Activated B cell treated with CpG ODN at 0.5 μM for 24 hours (primary cell): ENCODE measurements at regions not wholly inside any gene's neighbourhood (a gene's known extent, or its start where the extent isn't known, plus 50 kb on each side); places are given as distances from the start of the nearest gene placed in this dataset.

Experiments used
- ATAC-seq: fragments of 200-7000 bp; cut with Tn5 transposase; one replicate; pipeline ENCODE4 v1.10.0; 2021; ENCODE audit warnings: low read depth, mild to moderate bottlenecking, moderate library complexity
- CTCF ChIA-PET: fragments of 350-600 bp; sonication (Branson Sonifier 250); formaldehyde crosslinking; loops from one replicate; lab custom pipeline; 2021; ENCODE audit warnings: antibody characterized with exemption; lab: Charles Lee
- POLR2A ChIA-PET: fragments of 350-600 bp; sonication (Branson Sonifier 250); formaldehyde crosslinking; loops from one replicate; lab custom pipeline; 2021; ENCODE audit warnings: antibody characterized with exemption; lab: Charles Lee
- DNase-seq: peaks from one replicate; pipeline ENCODE4 v3.0.0; 2022
- H3K27ac Mint-ChIP-seq: one replicate; pipeline ENCODE4 v1.8.0; 2020; ENCODE audit warnings: mixed read lengths
- H3K27me3 Mint-ChIP-seq: one replicate; pipeline ENCODE4 v1.8.0; 2021; ENCODE audit warnings: mixed read lengths
- H3K36me3 Mint-ChIP-seq: one replicate; pipeline ENCODE4 v1.8.0; 2021; ENCODE audit warnings: low read depth, mixed read lengths
- H3K4me1 Mint-ChIP-seq: one replicate; pipeline ENCODE4 v1.8.0; 2021; ENCODE audit warnings: mixed read lengths
- H3K4me3 Mint-ChIP-seq: one replicate; pipeline ENCODE4 v1.8.0; 2020; ENCODE audit warnings: mild to moderate bottlenecking, mixed read lengths
- H3K9me3 Mint-ChIP-seq: one replicate; pipeline ENCODE4 v1.8.0; 2020; ENCODE audit warnings: mixed read lengths
- intact Hi-C: fragments of 100-400 bp; cut with micrococcal nuclease; formaldehyde crosslinking; loops from one replicate; pipeline ENCODE4 v1.15.1; 2024
- TF ChIP-seq, protein P1 (sequence below): fragments of 200-600 bp; IDR thresholded peaks from one replicate; pipeline ENCODE4 v1.8.0; 2022; ENCODE audit warnings: antibody characterized with exemption, mild to moderate bottlenecking

DNA sequence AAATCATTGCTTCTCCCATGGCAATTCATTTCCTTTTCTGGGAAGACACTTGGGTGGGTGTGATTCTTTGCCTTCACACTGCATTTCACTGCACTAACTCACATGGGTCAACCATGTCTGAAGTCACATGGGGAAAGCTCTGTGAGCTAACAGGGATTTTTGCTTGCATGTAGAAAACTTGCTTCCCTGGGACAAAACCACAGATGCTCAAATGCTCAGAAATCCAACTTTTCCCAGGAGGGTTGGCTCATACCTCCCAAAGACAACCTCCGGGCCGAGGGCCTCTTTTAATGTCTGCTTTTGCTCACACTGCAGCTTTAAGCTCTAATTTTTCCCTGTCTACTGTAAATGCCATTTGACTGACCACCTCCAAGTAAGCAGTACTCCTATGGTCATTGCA is 1695.2 kb downstream of the STIM2 start:
- TF ChIP-seq, protein P1, sequence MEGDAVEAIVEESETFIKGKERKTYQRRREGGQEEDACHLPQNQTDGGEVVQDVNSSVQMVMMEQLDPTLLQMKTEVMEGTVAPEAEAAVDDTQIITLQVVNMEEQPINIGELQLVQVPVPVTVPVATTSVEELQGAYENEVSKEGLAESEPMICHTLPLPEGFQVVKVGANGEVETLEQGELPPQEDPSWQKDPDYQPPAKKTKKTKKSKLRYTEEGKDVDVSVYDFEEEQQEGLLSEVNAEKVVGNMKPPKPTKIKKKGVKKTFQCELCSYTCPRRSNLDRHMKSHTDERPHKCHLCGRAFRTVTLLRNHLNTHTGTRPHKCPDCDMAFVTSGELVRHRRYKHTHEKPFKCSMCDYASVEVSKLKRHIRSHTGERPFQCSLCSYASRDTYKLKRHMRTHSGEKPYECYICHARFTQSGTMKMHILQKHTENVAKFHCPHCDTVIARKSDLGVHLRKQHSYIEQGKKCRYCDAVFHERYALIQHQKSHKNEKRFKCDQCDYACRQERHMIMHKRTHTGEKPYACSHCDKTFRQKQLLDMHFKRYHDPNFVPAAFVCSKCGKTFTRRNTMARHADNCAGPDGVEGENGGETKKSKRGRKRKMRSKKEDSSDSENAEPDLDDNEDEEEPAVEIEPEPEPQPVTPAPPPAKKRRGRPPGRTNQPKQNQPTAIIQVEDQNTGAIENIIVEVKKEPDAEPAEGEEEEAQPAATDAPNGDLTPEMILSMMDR, result no peak
- Mint-ChIP-seq H3K9me3 (peaks cover 11% of the 10 kb centered on the region), H3K4me3 (no peak overlapping the region), H3K27ac (no peak overlapping the region), H3K27me3 (no peaks in the 10 kb centered on the region), H3K36me3 (no peaks in the 10 kb centered on the region), H3K4me1 (no peaks in the 10 kb centered on the region)
- no peak for DNase-seq
- intact Hi-C loops, result no loop called here
- CTCF ChIA-PET, result no interaction called here
- no peak for ATAC-seq
- POLR2A ChIA-PET, result no interaction called here

DNA sequence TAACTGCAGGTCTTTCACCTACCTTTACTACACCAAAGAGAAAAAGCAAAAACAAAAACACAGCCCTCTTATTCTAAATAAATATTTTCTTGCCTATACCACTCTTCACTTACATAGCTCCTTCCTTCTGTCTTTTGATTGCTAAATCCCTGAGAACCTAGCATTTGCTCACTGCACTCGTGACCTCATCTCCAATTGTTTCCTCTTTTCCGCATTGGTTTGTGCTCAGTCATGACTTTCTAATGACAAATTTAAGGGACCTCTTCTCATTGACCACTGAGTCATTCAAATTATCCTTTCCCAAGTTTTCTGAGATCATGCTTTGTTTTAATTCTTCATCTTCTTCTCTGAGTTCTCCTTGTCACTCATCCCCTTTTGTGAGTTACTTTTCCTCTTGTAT is 1697.1 kb downstream of the STIM2 start:
- Mint-ChIP-seq H3K9me3 (peaks cover 9% of the 10 kb centered on the region), H3K27ac (no peak overlapping the region), H3K27me3 (no peaks in the 10 kb centered on the region), H3K36me3 (no peaks in the 10 kb centered on the region), H3K4me3 (no peak overlapping the region), H3K4me1 (no peaks in the 10 kb centered on the region)
- intact Hi-C loops, result no loop called here
- TF ChIP-seq, protein P1, result no peak
- POLR2A ChIA-PET, result no interaction called here
- CTCF ChIA-PET, result no interaction called here
- no peak for DNase-seq
- ATAC-seq, result no peak

DNA sequence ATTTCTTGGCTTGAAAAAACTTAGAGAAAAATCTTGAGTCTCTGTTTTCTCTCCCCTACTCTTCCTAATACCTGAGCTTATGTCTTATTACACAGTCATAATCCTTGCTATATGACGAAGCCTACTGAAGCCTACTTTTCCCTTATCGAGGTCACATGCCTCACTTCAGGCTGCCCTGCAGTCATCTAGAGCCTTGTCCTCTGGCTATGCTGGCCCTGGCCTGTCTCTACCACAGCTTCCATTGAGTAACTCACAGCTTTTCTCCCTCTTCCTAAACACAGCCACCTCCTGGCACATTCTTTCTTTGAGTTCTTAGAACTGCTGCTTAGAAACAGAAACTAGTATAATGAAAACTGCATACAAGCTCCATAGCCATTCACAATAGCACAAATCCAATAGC is 1698.3 kb downstream of the STIM2 start:
- POLR2A ChIA-PET, result no interaction called here
- no peaks in the 10 kb centered on the region for H3K36me3 Mint-ChIP-seq
- H3K27ac Mint-ChIP-seq, result no peak overlapping the region
- intact Hi-C loops, result no loop called here
- TF ChIP-seq, protein P1, result no peak
- CTCF ChIA-PET, result no interaction called here
- DNase-seq (no peak), ATAC-seq (no peak)
- no peaks in the 10 kb centered on the region for H3K27me3 Mint-ChIP-seq
- H3K4me1 Mint-ChIP-seq, result no peaks in the 10 kb centered on the region
- peaks cover 3% of the 10 kb centered on the region for H3K9me3 Mint-ChIP-seq
- H3K4me3 Mint-ChIP-seq, result no peak overlapping the region

DNA sequence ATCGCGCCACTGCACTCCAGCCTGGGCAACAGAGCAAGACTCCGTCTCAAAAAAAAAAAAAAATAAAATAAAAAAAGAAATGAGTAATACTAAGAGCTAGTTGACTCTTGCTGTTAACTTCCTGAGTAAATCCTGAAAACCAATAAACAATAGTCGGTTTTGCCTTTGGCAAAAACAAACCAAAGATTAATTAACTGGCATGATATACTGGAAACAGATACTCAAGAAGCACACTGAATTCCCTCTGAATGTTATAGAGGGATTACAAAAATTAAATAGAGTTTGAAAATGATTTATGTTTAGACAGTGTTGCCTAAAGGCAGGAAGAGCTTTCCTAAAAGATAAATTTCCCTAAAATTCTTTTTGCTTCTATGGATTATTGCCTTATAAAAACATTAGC is 1702.3 kb downstream of the STIM2 start:
- intact Hi-C loops, result no loop called here

DNA sequence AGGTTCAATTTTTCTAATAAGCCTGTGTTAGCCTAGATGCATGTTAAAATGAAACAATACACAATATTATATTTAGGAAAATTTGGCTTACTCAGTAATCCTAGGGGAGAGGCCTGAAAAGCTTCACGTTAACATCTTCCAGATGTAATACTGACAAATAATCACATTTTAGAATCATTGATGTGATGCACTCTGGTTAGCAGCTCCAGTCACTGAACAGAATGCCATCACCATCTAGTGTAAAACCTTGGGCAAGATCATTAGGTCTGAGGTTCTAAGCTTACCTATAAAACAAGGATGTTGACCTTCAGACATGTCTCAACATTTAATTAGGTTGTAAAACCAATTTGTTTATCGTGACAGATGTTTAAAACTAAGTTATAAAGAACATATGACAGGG is 1704.8 kb downstream of the STIM2 start:
- Mint-ChIP-seq H3K9me3 (peaks cover 3% of the 10 kb centered on the region), H3K36me3 (no peaks in the 10 kb centered on the region), H3K27me3 (no peaks in the 10 kb centered on the region), H3K4me3 (no peak overlapping the region), H3K4me1 (no peaks in the 10 kb centered on the region), H3K27ac (no peak overlapping the region)
- ChIA-PET CTCF (no interaction called here), POLR2A (no interaction called here)
- intact Hi-C loops, result no loop called here
- DNase-seq (no peak), ATAC-seq (no peak)
- TF ChIP-seq, protein P1, result no peak

More for the DNA sequence above, 1702.3 kb downstream of the STIM2 start:
- Mint-ChIP-seq H3K27me3 (no peaks in the 10 kb centered on the region), H3K27ac (no peak overlapping the region), H3K9me3 (peaks cover 3% of the 10 kb centered on the region), H3K4me3 (no peak overlapping the region), H3K36me3 (no peaks in the 10 kb centered on the region), H3K4me1 (no peaks in the 10 kb centered on the region)
- TF ChIP-seq, protein P1, result no peak
- ATAC-seq (no peak), DNase-seq (no peak)
- ChIA-PET CTCF (no interaction called here), POLR2A (no interaction called here)
